Lung (tissue), 11 donors: ENCODE measurements at regions not wholly inside any gene's neighbourhood (a gene's known extent, or its start where the extent isn't known, plus 50 kb on each side); places are given as distances from the start of the nearest gene placed in this dataset.

Source experiments
- ATAC-seq: fragments of 200-7000 bp; cut with Tn5 transposase; one replicate; pipeline ENCODE4 v1.9.1; 2020; ENCODE audit warnings: moderate number of reproducible peaks; ENCODE audit not compliant: insufficient read depth, low FRiP score
- DNase-seq, 3 donors: peaks; one replicate each; pipeline ENCODE4 v3.0.0-alpha.2; 2013 to 2017
- H3K27ac ChIP-seq, 2 donors: one replicate each; pipeline ENCODE4 v1.5.1; 2013; ENCODE audit warnings: mild to moderate bottlenecking in 2 of 2, moderate library complexity in 2 of 2, control low read depth in 1 of 2, inconsistent platforms in 1 of 2, low read depth in 1 of 2, low read length in 1 of 2
- H3K27me3 ChIP-seq, 3 donors: one replicate each; pipeline ENCODE4 v1.5.1; 2013; ENCODE audit warnings: low read length in 2 of 3; ENCODE audit not compliant: control insufficient read depth in 3 of 3, insufficient read depth in 3 of 3
- H3K36me3 ChIP-seq, 4 donors: one replicate each; pipeline ENCODE4 v1.5.1; 2013; ENCODE audit warnings: low read length in 4 of 4, mild to moderate bottlenecking in 1 of 4, moderate library complexity in 1 of 4; ENCODE audit not compliant: control insufficient read depth in 4 of 4, insufficient read depth in 4 of 4
- H3K4me1 ChIP-seq, 5 donors: one replicate each; pipeline ENCODE4 v1.5.1; 2013; ENCODE audit warnings: low read length in 5 of 5, mild to moderate bottlenecking in 2 of 5, moderate library complexity in 1 of 5; ENCODE audit not compliant: control insufficient read depth in 5 of 5, insufficient read depth in 5 of 5
- H3K4me3 ChIP-seq: one replicate; pipeline ENCODE4 v1.5.1; 2013; ENCODE audit warnings: mild to moderate bottlenecking, control low read depth, moderate library complexity
- H3K9ac ChIP-seq, 2 donors: one replicate each; pipeline ENCODE4 v1.5.1; 2013; ENCODE audit warnings: low read length in 2 of 2, control low read depth in 1 of 2; ENCODE audit not compliant: insufficient read depth in 1 of 2
- H3K9me3 ChIP-seq, 4 donors: one replicate each; pipeline ENCODE4 v1.5.1; 2013; ENCODE audit warnings: low read length in 3 of 4, mild to moderate bottlenecking in 1 of 4, moderate library complexity in 1 of 4; ENCODE audit not compliant: control insufficient read depth in 4 of 4, insufficient read depth in 3 of 4
- CTCF ChIP-seq: IDR thresholded peaks from 2 replicates; pipeline ENCODE4 v1.5.1; 2012; ENCODE audit warnings: mild to moderate bottlenecking; ENCODE audit errors: control extremely low read depth, extremely low read depth
- WGBS, 2 donors: extraction: QIAGEN DNeasy Blood & Tissue Kit; methylation state at CpG; one replicate each; pipeline ENCODE4 v1.1.7; 2013; 5-methylcytosine and 5-hydroxymethylcytosine counted together
- donor health status: control.
- donor health status: control.
- donor health status: Bipolar disorder and iron deficiency.
- donor health status: healthy.
- donor health status: DM: yes; HTN: yes; CAD: no.

GRCh38 chr16:61195006-61195405 lies 841.2 kb downstream of the CDH8 start:
- Histone ChIP-seq H3K36me3 (no peaks in the 10 kb centered on the region), H3K9me3 (no peaks in the 10 kb centered on the region), H3K4me1 (no peaks in the 10 kb centered on the region), H3K4me3 (no peak overlapping the region), H3K9ac (no peak overlapping the region), H3K27ac (no peak overlapping the region), H3K27me3 (no peaks in the 10 kb centered on the region)
- no peak for TF ChIP-seq CTCF
- DNase-seq (no peak), ATAC-seq (no peak)

GRCh38 chr16:61194573-61194972 lies 841.7 kb downstream of the CDH8 start:
- no peak for TF ChIP-seq CTCF
- no peaks in the 10 kb centered on the region for H3K4me1 ChIP-seq
- no peak overlapping the region for H3K27ac ChIP-seq
- DNase-seq (no peak), ATAC-seq (no peak)
- H3K4me3 ChIP-seq: no peak overlapping the region
- H3K27me3 ChIP-seq: no peaks in the 10 kb centered on the region
- no peaks in the 10 kb centered on the region for H3K36me3 ChIP-seq
- H3K9ac ChIP-seq: no peak overlapping the region
- H3K9me3 ChIP-seq: no peaks in the 10 kb centered on the region

GRCh38 chr16:61182391-61182790 lies 853.8 kb downstream of the CDH8 start:
- WGBS, 2 donors: 83 to 84% methylated on average over 1 of the region's 1 CpG
- Histone ChIP-seq H3K4me3 (no peak overlapping the region), H3K9ac (no peak overlapping the region), H3K27ac (no peak overlapping the region), H3K9me3 (no peaks in the 10 kb centered on the region), H3K4me1 (no peaks in the 10 kb centered on the region), H3K27me3 (no peaks in the 10 kb centered on the region), H3K36me3 (no peaks in the 10 kb centered on the region)
- DNase-seq: no peak
- ATAC-seq: no peak
- no peak for TF ChIP-seq CTCF

GRCh38 chr16:61181982-61182381 lies 854.3 kb downstream of the CDH8 start:
- H3K4me1 ChIP-seq: no peaks in the 10 kb centered on the region
- H3K4me3 ChIP-seq: no peak overlapping the region
- DNase-seq (no peak), ATAC-seq (no peak)
- H3K27ac ChIP-seq: no peak overlapping the region
- no peak for TF ChIP-seq CTCF
- no peak overlapping the region for H3K9ac ChIP-seq
- WGBS, 2 donors: 83 to 90% methylated on average over 2 of the region's 2 CpGs
- H3K27me3 ChIP-seq: no peaks in the 10 kb centered on the region
- no peaks in the 10 kb centered on the region for H3K36me3 ChIP-seq
- no peaks in the 10 kb centered on the region for H3K9me3 ChIP-seq
